Stimulated activated CD8-positive, alpha-beta memory T cell treated with anti-CD3 and anti-CD28 coated beads, Interleukin-4, amount 100 ng/mL, for 4 hours (primary cell): ENCODE measurements at regions not wholly inside any gene's neighbourhood (a gene's known extent, or its start where the extent isn't known, plus 50 kb on each side); places are given as distances from the start of the nearest gene placed in this dataset.

Experiments used
- DNase-seq, 2 donors: peaks; one replicate each; pipeline ENCODE4 v3.0.0-alpha.2; 2020; ENCODE audit warnings: low read depth in 2 of 2, low spot score in 1 of 2

- DNase-seq = no peak
These were observed 203.3 kb upstream of the NUDT4 start for GRCh38 chr12:93174473-93174872.

- DNase-seq = no peak
These were observed 201.6 kb upstream of the NUDT4 start for GRCh38 chr12:93176165-93176564.

GRCh38 chr12:93176610-93177126 is 201.1 kb upstream of the NUDT4 start:
- no peak for DNase-seq

- DNase-seq = no peak
These were observed 200.2 kb upstream of the NUDT4 start for GRCh38 chr12:93177208-93178153.

GRCh38 chr12:93178154-93178878 is 199.4 kb upstream of the NUDT4 start:
- no peak for DNase-seq

- no peak for DNase-seq
These were observed 197.9 kb upstream of the NUDT4 start for GRCh38 chr12:93179792-93180191.

GRCh38 chr12:93180566-93180965 is 197.2 kb upstream of the NUDT4 start:
- DNase-seq = no peak

- DNase-seq = no peak
These were observed 196.2 kb upstream of the NUDT4 start for GRCh38 chr12:93181409-93181965.

- DNase-seq = no peak
These were observed 193.6 kb upstream of the NUDT4 start for GRCh38 chr12:93183940-93184671.

- DNase-seq = no peak
These were observed 192.9 kb upstream of the NUDT4 start for GRCh38 chr12:93184672-93185368.

- DNase-seq = no peak
These were observed 192.4 kb upstream of the NUDT4 start for GRCh38 chr12:93185369-93185741.

GRCh38 chr12:93186131-93186530 is 191.6 kb upstream of the NUDT4 start:
- no peak for DNase-seq

- DNase-seq = no peak
These were observed 191.1 kb upstream of the NUDT4 start for GRCh38 chr12:93186621-93187020.

GRCh38 chr12:93191423-93191822 is 186.3 kb upstream of the NUDT4 start:
- no peak for DNase-seq

- DNase-seq = no peak
These were observed 185.8 kb upstream of the NUDT4 start for GRCh38 chr12:93191956-93192355.

GRCh38 chr12:93192878-93193277 is 184.8 kb upstream of the NUDT4 start:
- DNase-seq = no peak

- DNase-seq = no peak
These were observed 182.2 kb upstream of the NUDT4 start for GRCh38 chr12:93195511-93195910.

- DNase-seq = no peak
These were observed 180.6 kb upstream of the NUDT4 start for GRCh38 chr12:93197067-93197593.

- DNase-seq = no peak
These were observed 179.6 kb upstream of the NUDT4 start for GRCh38 chr12:93198086-93198485.

GRCh38 chr12:93199831-93200236 is 177.9 kb upstream of the NUDT4 start:
- DNase-seq = no peak
